ENCODE measurements at regions not wholly inside any gene's neighbourhood (a gene's known extent, or its start where the extent isn't known, plus 50 kb on each side); places are given as distances from the start of the nearest gene placed in this dataset.

- POLR2A ChIA-PET, result no interaction called here
- TF ChIP-seq, protein P1, sequence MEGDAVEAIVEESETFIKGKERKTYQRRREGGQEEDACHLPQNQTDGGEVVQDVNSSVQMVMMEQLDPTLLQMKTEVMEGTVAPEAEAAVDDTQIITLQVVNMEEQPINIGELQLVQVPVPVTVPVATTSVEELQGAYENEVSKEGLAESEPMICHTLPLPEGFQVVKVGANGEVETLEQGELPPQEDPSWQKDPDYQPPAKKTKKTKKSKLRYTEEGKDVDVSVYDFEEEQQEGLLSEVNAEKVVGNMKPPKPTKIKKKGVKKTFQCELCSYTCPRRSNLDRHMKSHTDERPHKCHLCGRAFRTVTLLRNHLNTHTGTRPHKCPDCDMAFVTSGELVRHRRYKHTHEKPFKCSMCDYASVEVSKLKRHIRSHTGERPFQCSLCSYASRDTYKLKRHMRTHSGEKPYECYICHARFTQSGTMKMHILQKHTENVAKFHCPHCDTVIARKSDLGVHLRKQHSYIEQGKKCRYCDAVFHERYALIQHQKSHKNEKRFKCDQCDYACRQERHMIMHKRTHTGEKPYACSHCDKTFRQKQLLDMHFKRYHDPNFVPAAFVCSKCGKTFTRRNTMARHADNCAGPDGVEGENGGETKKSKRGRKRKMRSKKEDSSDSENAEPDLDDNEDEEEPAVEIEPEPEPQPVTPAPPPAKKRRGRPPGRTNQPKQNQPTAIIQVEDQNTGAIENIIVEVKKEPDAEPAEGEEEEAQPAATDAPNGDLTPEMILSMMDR (IDR thresholded peaks at IDR 0.05), result no peak
- no peak for DNase-seq
- CTCF ChIA-PET, result no interaction called here
- no peak overlapping the region for H3K4me3 Mint-ChIP-seq
- intact Hi-C loops (cut with micrococcal nuclease), result no loop called here
- peaks cover under 1% of the 10 kb centered on the region for H3K9me3 Mint-ChIP-seq
- H3K27me3 Mint-ChIP-seq, result no peaks in the 10 kb centered on the region
- no peak for ATAC-seq (ENCODE audit: low read depth)
- no peaks in the 10 kb centered on the region for H3K4me1 Mint-ChIP-seq
- no peak overlapping the region for H3K27ac Mint-ChIP-seq
- no peaks in the 10 kb centered on the region for H3K36me3 Mint-ChIP-seq (ENCODE audit: low read depth)
These were observed 196.1 kb downstream of the ZNF330 start for GRCh38 chr4:141416677-141417363.

DNA sequence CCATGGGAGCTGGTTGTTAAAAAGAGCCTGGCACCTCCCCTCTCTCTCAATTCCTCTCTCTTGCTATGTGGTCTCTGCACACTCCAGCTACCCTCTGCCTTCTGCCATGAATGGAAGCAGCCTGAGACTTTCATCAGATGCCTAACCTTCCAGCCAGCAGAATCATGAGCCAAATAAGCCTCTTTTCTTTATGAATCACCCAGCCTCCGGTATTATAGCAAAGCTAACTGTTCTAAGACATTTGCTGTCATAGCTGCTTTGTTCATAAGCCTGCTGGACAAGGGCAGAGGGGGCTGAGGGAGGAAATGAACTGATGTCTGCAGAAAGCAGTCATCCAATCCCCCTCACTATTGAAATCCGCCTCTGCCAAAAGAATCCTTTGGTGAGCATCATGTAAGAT is 196.7 kb downstream of the ZNF330 start:
- H3K27ac Mint-ChIP-seq, result no peak overlapping the region
- TF ChIP-seq, protein P1 (IDR thresholded peaks at IDR 0.05), result no peak
- CTCF ChIA-PET, result no interaction called here
- POLR2A ChIA-PET, result no interaction called here
- peaks cover 4% of the 10 kb centered on the region for H3K9me3 Mint-ChIP-seq
- ATAC-seq (ENCODE audit: low read depth), result no peak
- intact Hi-C loops (cut with micrococcal nuclease), result no loop called here
- no peaks in the 10 kb centered on the region for H3K4me1 Mint-ChIP-seq
- no peaks in the 10 kb centered on the region for H3K27me3 Mint-ChIP-seq
- H3K36me3 Mint-ChIP-seq (ENCODE audit: low read depth), result no peaks in the 10 kb centered on the region
- H3K4me3 Mint-ChIP-seq, result no peak overlapping the region
- DNase-seq, result no peak

DNA sequence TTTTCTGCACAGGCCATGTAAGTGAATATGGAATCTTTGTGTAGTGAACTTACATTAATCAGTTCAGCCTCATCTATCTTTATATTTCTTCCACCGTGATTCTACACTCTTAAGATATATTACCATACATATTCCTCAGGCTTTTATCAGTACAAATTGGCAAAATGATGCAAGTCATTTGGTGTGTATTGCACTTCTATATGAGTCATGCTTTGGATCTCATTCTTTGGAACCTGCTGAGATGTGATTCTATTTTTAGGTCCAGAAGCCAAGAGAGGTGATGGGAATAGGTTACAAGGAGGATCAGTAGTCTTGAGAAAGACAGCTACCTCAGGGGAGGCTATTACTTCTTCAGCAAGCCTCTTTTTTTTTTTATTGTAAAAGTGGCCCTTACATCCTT is 204.4 kb downstream of the ZNF330 start:
- H3K27ac Mint-ChIP-seq, result no peak overlapping the region
- ATAC-seq (ENCODE audit: low read depth) (no peak), DNase-seq (no peak)
- POLR2A ChIA-PET, result no interaction called here
- CTCF ChIA-PET, result no interaction called here
- intact Hi-C loops (cut with micrococcal nuclease), result no loop called here
- H3K36me3 Mint-ChIP-seq (ENCODE audit: low read depth), result no peaks in the 10 kb centered on the region
- TF ChIP-seq, protein P1 (IDR thresholded peaks at IDR 0.05), result no peak
- H3K4me3 Mint-ChIP-seq, result no peak overlapping the region
- peaks cover 6% of the 10 kb centered on the region for H3K9me3 Mint-ChIP-seq
- no peaks in the 10 kb centered on the region for H3K27me3 Mint-ChIP-seq
- no peaks in the 10 kb centered on the region for H3K4me1 Mint-ChIP-seq

GRCh38 chr4:141427726-141428296 is 207.1 kb downstream of the ZNF330 start:
- TF ChIP-seq, protein P1 (IDR thresholded peaks at IDR 0.05), result no peak
- no peak overlapping the region for H3K27ac Mint-ChIP-seq
- H3K27me3 Mint-ChIP-seq, result no peaks in the 10 kb centered on the region
- no peak overlapping the region for H3K4me3 Mint-ChIP-seq
- H3K36me3 Mint-ChIP-seq (ENCODE audit: low read depth), result no peaks in the 10 kb centered on the region
- DNase-seq, result no peak
- H3K4me1 Mint-ChIP-seq, result no peaks in the 10 kb centered on the region
- ChIA-PET POLR2A (no interaction called here), CTCF (no interaction called here)
- H3K9me3 Mint-ChIP-seq, result no peaks in the 10 kb centered on the region
- intact Hi-C loops (cut with micrococcal nuclease), result no loop called here
- no peak for ATAC-seq (ENCODE audit: low read depth)

GRCh38 chr4:141429933-141430332 is 206.4 kb upstream of the IL15 start:
- Mint-ChIP-seq H3K4me1 (no peaks in the 10 kb centered on the region), H3K27ac (no peak overlapping the region), H3K9me3 (no peaks in the 10 kb centered on the region), H3K36me3 (ENCODE audit: low read depth) (no peaks in the 10 kb centered on the region), H3K4me3 (no peak overlapping the region), H3K27me3 (no peaks in the 10 kb centered on the region)
- intact Hi-C loops (cut with micrococcal nuclease), result no loop called here
- DNase-seq (no peak), ATAC-seq (ENCODE audit: low read depth) (no peak)
- TF ChIP-seq, protein P1 (IDR thresholded peaks at IDR 0.05), result no peak
- ChIA-PET CTCF (no interaction called here), POLR2A (no interaction called here)

Measured in activated B cell treated with CpG ODN at 0.5 μM for 24 hours (primary cell).